AG10803 (cell line): ENCODE measurements at regions not wholly inside any gene's neighbourhood (a gene's known extent, or its start where the extent isn't known, plus 50 kb on each side); places are given as distances from the start of the nearest gene placed in this dataset.

ENCODE experiments used
- DNase-seq: peaks from one replicate; pipeline ENCODE4 v3.0.0; 2010; ENCODE audit warnings: low read depth
- H3K4me3 ChIP-seq: 2 replicates; pipeline ENCODE4 v1.5.1; 2011; ENCODE audit warnings: mild to moderate bottlenecking, low read length, control low read depth
- TF ChIP-seq, protein P1 (sequence below): conservative IDR thresholded peaks from 2 replicates; pipeline ENCODE4 v1.5.1; 2011; ENCODE audit warnings: mild to moderate bottlenecking, low read length, control low read depth, inconsistent platforms

DNA sequence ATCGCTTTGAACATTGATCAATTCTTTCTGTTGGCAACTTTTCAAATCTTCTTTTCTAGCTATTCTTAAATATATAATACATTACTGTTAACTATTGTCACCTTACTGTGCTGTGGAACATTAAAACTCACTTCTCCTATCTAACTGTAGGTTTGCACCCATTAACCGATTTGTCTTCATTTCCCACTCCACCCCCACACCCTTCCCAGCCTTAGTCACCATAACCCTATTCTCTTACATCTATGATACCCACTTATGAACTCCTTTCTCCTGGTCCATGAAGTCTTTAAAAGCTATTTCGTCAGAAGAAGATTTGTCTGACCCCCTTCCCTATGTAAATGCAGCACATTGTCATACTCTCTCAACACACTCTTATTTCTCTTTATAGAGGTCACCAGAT lies 993.4 kb upstream of the EEF2KMT start:
- no peak for DNase-seq
- TF ChIP-seq, protein P1, sequence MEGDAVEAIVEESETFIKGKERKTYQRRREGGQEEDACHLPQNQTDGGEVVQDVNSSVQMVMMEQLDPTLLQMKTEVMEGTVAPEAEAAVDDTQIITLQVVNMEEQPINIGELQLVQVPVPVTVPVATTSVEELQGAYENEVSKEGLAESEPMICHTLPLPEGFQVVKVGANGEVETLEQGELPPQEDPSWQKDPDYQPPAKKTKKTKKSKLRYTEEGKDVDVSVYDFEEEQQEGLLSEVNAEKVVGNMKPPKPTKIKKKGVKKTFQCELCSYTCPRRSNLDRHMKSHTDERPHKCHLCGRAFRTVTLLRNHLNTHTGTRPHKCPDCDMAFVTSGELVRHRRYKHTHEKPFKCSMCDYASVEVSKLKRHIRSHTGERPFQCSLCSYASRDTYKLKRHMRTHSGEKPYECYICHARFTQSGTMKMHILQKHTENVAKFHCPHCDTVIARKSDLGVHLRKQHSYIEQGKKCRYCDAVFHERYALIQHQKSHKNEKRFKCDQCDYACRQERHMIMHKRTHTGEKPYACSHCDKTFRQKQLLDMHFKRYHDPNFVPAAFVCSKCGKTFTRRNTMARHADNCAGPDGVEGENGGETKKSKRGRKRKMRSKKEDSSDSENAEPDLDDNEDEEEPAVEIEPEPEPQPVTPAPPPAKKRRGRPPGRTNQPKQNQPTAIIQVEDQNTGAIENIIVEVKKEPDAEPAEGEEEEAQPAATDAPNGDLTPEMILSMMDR: no peak
- H3K4me3 ChIP-seq: no peak overlapping the region

DNA sequence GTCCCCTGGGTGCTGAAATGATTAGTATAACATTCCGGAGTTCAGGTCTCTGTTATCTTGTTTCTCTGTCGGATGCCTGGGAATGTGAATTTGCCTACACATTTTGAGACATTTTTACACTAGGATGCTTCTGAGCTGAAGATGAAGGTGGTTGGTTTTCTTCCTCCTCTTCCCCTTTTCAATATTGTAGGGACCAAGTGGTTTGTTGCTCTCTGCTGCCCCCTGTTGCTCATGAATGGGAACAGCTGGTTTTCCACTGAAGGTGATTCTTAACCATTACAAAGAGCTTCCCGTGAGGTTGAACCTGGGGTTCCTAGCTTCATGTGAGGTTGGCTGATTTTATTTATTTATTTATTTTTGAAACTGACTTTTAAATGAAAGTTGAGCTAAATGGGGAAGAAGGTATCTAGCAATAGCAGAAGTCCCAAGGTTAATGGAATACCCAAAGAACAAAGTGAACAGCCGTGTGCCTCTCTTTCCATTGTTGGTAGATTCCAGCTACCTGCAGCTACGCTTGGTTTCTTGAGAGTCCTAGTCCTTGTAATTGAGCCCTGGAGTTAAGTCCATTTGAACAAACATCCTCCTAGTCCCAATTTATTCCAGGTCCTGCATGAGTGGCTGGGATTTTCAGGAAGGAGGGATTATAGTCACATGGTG lies 983.9 kb upstream of the EEF2KMT start:
- TF ChIP-seq, protein P1: peak; percentile 37
- DNase-seq: no peak
- H3K4me3 ChIP-seq: no peak overlapping the region

DNA sequence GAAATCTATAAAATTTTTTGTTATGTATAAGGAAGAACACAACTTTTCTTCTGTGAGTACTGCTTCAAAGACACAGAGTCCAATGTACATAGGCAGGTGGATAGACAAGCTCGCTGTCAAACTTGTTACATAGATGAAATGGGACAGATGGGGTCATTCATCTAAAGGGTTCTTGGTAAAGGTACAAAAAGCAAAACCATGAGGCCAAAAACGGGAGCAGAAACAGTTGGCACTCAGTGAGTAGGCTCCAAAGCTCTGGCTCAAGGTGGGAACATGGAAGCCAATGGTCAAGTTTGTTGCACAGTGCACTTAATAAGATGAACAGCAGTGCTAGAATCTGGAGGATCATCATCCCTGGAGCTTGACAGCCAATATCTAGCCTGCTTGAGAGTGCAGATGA lies 979.0 kb upstream of the EEF2KMT start:
- no peak overlapping the region for H3K4me3 ChIP-seq
- DNase-seq: no peak
- TF ChIP-seq, protein P1: no peak

DNA sequence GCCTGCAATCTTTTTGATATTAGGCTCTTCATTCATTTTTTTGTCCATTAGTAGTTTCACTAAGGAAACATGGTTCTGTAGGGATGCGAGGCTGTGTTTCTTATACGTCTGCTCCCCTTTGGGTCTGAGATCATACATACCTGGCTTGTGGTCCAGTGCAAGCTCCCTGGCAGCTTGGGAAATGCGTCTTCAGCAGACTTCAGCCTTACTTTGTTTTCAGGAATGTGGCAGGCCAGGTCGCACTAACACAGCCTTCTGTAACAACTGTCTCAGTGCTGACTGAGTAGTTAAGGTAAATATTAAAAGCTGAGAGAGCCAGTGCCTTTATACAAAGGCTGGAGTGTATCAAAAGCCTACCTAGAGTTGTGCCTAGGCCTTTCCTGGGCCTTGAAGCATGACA lies 970.5 kb upstream of the EEF2KMT start:
- no peak for DNase-seq
- no peak overlapping the region for H3K4me3 ChIP-seq
- TF ChIP-seq, protein P1: no peak

DNA sequence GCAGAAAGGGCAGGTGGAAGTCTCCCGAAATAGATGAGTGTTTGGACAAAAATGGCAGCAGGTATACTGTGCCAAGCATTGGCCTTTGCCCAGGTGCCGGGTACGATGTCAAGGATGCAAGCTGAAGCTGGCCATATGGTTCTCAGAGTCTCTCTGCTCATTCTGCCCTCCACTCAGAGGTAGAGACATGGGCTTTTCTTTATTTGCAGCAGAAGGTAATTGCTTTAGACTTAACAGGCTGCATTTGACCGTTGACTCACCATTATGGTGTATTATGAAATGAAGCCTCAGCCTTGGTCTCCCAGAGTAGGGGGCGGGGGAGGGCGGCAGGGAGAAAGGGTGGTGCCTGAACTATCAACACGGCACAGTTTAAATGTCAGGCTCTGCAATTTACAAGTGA lies 969.1 kb upstream of the EEF2KMT start:
- no peak overlapping the region for H3K4me3 ChIP-seq
- TF ChIP-seq, protein P1: no peak
- no peak for DNase-seq

DNA sequence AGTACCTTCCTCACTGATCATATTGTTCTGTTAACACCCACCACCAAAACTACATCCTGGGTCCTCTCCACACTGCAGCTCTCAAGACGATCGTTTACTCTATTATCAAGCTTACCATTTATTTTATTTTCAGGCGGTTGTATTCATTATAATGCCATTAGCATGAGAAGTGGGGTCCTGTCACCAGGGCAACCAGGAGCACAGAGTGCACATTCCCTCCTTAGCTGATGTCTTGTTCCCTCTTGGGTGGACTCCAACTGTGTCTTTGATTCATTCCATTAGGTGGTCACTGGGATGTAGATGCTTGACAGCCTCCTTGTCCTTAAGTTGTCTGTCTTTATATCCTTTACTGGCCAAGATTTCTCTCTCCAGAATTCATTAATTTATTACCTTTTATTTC lies 965.9 kb upstream of the EEF2KMT start:
- H3K4me3 ChIP-seq: no peak overlapping the region
- no peak for DNase-seq
- TF ChIP-seq, protein P1: no peak

DNA sequence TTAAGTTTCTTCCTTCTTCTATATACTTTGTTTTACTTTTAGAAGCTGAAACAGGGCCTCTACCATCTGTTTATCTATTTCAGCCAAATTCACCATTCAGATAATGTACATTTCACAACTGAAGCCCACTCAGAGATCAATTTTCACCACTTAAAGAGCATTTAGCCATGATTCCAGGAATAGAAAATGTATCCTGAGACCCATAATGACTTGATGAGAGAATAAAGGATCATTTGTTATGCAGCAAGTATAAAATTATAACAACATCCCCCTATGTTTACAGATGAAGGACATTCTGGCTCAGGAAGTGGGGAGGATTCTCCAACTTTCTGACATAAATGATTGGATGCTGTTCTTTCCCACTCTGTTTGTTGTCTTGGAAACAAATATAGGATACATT lies 962.1 kb upstream of the EEF2KMT start:
- H3K4me3 ChIP-seq: no peak overlapping the region
- TF ChIP-seq, protein P1: no peak
- DNase-seq: no peak
